GF-D8 (cell line): ENCODE measurements at regions not wholly inside any gene's neighbourhood (a gene's known extent, or its start where the extent isn't known, plus 50 kb on each side); places are given as distances from the start of the nearest gene placed in this dataset.

ENCODE experiments used
- DNase-seq: peaks from one replicate; lab custom pipeline; 2025; lab: John Stamatoyannopoulos, UW

- DNase-seq: no peak
Measured at GRCh38 chr12:100741084-100741711, 53.4 kb upstream of the ANO4 start.

DNA sequence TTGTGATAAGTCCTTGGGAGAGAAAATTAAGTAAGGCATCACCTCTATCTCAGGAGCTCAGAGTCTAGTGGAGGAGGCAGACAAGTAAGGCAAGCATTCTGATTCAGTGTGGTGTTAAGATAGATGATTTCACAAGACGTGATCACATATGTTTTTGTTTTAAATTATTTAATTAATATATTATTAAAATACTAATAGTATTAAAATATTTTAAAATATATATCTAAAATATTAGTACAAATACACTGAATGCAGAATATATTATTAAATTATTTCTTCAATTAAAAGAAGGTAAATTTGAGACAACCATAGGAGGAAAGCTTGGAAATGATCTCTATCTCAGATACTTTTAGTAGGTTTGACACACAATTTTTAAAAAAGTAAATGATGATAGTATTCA lies 51.5 kb upstream of the ANO4 start:
- no peak for DNase-seq
